HCEC 1CT (cell line): ENCODE measurements at regions not wholly inside any gene's neighbourhood (a gene's known extent, or its start where the extent isn't known, plus 50 kb on each side); places are given as distances from the start of the nearest gene placed in this dataset.

Experiments used
- DNase-seq: peaks from one replicate; pipeline ENCODE4 v3.0.0-alpha.2; 2017

GRCh38 chr4:120524237-120524636 is 398.3 kb downstream of the PRDM5 start:
- no peak for DNase-seq

- no peak for DNase-seq
Measured at GRCh38 chr4:120520761-120521160, 401.8 kb downstream of the PRDM5 start.

DNA sequence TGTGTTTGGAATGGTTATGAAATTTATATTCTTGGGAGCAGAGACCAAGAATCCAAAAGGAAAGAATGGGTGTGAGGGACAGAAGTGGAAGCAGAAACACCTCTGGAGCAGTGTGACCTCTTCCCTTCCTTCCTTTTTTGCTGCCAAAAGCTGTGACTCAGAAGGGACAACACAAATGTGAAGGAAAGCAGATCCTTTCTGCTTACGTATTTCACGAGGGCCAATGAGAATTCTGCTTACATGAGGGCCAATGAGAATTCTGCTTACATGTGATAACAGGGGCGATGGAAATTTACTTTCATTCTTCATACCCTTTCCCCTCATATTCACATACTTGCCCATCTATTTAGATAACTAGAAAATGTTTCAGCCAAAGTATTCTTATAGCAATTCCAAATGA is 404.6 kb downstream of the PRDM5 start:
- peak; percentile 68 for DNase-seq

GRCh38 chr4:120509719-120510118 is 412.8 kb downstream of the PRDM5 start:
- no peak for DNase-seq

- DNase-seq: no peak
Measured at GRCh38 chr4:120509222-120509621, 413.3 kb downstream of the PRDM5 start.

GRCh38 chr4:120508036-120508435 is 414.5 kb downstream of the PRDM5 start:
- no peak for DNase-seq

DNA sequence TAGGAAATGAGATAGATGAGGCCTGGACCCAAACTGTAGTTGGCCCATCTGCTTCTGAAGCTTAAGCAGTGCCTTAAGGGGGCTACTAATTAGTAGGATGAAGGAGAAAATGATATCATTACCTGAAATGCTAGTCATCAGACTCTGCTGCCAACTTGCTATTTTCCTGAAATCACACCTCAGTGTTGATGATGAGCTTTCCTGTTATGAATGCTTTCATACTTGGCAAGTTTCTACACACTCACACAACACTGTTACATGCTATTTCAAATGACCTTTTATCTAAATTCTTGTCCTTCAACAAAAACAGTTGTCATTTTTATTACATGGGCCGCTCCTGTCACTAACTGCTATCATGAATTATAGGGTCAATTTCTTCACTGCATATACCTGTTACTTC is 416.0 kb downstream of the PRDM5 start:
- no peak for DNase-seq

- DNase-seq: no peak
Measured at GRCh38 chr4:120498678-120499077, 423.8 kb downstream of the PRDM5 start.

- no peak for DNase-seq
Measured at GRCh38 chr4:120491481-120491880, 424.8 kb upstream of the MAD2L1 start.

- no peak for DNase-seq
Measured at GRCh38 chr4:120481756-120482155, 415.1 kb upstream of the MAD2L1 start.

DNA sequence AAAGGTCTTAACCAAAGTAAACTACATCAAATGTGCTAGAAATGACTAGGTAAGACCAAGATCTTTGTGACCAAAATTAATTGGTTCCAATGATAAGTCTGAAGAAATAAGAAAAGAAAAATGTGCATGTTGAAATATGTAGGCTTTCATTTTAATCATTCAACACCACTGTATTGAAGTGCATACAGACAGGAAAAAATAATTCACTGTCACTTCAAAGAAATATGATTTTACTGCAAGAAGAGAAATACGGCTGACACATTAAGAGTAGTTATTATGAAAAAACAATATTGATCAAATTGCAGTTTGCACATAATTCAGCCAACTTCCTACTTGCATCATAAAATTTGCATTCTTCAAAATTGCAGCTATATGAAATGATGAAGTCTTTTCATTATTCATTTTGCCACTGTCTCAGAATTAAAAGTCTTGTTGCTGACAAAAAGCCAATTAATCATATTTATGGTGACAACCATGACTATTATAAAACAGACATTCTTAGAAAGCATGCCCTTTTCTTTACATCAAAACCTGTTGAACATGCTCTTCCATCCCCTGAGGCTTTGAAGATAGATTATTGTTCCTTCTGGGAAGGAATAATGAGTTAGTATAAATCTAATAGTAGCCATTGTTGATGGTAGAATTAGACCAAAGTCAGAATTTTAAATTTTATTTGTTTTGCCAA is 405.9 kb upstream of the MAD2L1 start:
- no peak for DNase-seq

- DNase-seq: no peak
Measured at GRCh38 chr4:120466429-120466828, 399.8 kb upstream of the MAD2L1 start.

- DNase-seq: no peak
Measured at GRCh38 chr4:120454788-120455187, 388.1 kb upstream of the MAD2L1 start.

DNA sequence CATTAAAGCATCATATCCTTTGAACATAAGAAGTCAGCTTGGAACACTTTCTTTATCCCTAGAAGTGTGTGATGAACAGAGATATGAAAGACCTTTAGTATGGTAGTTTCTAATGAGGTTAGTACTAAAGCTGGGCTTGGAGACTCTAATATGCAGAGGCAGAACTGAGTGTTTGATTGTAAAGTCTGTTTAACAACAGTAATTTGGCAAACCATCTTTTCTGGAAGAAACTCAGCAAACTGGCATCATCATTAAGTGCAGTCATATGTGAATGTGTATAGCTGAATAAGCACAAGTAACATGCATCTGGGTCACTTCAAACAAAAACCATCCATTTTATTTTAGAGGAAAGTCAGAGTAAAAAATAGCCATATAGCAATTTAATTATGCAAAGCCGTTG is 385.9 kb upstream of the MAD2L1 start:
- no peak for DNase-seq

DNA sequence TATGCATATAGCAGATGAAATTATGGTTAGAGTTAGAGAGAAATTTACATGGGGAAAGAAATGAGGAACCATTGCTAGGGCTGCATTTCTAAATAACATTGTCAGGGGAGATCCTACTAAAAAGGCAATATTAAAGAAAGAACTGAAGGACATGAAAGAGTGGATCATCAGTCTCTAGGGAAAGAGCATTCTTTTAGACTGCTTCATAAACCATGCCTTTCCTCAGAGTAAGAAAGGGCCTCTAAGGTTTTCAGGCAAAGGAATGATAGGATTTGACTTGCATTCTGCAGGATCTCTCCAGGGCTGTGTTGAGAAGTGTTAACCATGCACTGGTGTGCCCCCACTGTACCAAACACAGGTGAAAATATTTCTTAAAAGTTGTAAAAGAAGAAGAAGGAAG is 385.4 kb upstream of the MAD2L1 start:
- no peak for DNase-seq

- no peak for DNase-seq
Measured at GRCh38 chr4:120447774-120448173, 381.1 kb upstream of the MAD2L1 start.

DNA sequence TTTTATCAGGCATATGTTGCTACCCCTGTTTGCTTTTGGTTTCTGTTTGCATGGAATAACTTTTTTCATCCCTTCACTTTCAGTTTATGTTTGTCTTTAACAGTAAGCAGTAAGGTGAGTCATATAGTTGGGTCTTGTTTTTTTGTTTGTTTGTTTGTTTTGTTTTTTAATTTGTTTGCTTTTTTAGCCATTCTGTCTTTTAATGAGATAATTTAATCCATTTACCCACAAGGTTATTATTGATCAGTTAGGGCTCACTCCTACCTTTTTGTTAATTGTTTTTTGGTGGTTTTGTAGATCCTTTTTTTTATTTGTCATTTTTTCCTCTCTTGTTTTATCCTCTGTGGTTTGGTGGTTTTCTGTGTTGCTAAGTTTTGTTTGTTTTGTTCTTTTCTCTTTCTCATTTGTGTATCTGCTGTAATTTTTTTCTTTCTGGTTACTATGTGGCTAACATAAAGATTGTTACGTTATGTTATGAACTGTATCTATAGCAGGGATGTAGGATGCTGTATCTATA is 379.5 kb upstream of the MAD2L1 start:
- no peak for DNase-seq

- DNase-seq: no peak
Measured at GRCh38 chr4:120445186-120445585, 378.5 kb upstream of the MAD2L1 start.

DNA sequence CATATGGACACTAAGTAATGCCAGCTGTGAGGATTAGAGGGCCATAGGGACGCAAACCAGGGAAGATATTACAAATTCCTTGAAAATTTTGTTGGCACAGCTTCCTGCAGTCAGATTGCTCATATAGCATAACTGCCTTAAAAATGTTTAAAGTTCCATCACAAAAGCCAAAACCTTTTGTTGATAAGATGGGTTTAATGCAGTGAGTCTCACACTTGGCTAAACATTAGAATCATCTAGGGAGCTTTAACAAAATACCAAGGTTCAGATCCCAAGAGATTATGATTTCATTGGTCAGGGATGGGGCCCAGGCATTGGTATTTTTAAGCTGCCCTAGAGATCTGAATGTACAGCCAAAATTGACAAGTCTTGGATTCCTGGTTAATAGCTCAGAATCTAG is 376.5 kb upstream of the MAD2L1 start:
- no peak for DNase-seq

DNA sequence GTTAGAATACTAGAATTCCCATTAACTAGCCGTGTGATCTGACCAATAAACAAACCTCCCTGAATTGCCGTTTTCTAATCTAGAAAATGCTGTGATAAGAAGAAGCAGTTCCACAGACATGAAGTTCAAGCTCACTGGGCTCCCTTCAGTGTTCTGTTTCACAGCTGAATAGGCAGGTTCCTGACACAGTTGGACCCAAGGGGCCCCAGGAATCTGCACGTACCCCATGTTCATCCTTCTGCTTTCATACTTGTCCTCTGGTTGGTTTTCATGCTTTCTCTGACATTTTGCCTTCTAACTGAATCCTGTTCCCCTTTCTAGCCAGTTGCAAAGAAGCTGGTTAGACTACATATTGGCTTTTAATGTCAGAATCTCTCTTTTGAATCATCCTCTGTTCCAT is 374.1 kb upstream of the MAD2L1 start:
- DNase-seq: no peak

DNA sequence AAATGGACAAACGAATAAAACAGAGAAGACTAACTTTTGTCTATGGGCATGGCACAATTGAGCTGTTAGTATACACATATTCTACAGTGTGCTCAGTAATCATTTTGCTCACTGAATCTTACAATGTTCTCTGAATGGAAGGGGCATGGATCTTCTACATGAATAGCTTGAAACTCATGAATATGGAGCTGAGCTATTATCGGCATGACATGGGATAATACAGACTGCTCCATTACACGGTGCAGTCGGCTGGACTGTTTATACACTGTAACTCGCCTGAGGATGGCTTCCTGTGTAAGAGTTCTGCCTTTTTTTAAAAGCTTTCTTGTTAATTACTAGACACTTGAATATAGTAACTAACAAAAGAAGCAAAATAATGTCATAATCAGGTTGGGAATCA is 368.5 kb upstream of the MAD2L1 start:
- DNase-seq: no peak

GRCh38 chr4:120434756-120435155 is 368.1 kb upstream of the MAD2L1 start:
- DNase-seq: no peak

GRCh38 chr4:120432301-120432860 is 365.7 kb upstream of the MAD2L1 start:
- DNase-seq: no peak

DNA sequence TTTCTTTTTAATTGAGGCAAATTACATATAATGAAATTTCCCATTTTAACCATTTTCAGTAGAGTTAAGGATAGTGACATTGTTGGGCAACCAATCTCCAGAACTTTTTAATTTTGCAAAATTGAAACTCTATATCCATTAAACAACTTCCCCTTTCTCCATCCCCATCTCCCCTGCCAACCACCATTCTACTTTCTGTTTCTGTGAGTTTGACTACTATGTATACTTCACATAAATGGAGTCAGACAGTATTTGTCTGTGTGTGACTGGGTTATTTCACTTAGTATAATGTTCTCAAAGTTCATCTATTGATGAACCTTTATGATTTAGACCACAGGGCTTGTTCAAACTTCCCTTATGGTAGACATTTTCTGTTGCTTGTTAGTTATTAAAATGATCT is 364.5 kb upstream of the MAD2L1 start:
- no peak for DNase-seq

DNA sequence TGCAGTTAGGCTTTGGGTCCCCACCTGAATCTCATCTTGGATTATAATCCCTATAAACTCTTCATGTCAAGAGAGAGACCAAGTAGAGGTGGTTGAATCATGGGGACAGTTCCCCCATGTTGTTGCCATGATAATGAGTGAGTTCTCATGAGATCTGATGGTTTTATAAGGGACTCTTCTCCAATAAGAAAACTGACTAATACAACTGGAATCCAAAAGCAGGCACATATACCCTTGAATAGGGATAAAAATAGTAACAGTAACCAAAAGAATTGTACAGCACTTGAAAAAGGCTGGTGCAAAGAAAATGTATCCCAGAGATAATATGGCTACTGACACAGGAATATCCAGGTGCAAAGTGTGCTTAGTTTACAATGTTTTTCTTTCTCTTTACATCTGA is 351.5 kb upstream of the MAD2L1 start:
- DNase-seq: no peak
